H9 (cell line): ENCODE measurements at regions not wholly inside any gene's neighbourhood (a gene's known extent, or its start where the extent isn't known, plus 50 kb on each side); places are given as distances from the start of the nearest gene placed in this dataset.

ENCODE experiments used
- DNase-seq: peaks from one replicate; pipeline ENCODE4 v3.0.0-alpha.2; 2017
- H2AFZ ChIP-seq: one replicate; pipeline ENCODE4 v1.6.1; 2013; ENCODE audit warnings: mild to moderate bottlenecking, low read length, control low read depth, moderate library complexity
- H2AK5ac ChIP-seq: 2 replicates; pipeline ENCODE4 v1.6.1; 2013; ENCODE audit warnings: low read length, control low read depth, mixed read lengths; ENCODE audit not compliant: insufficient read length
- H2BK120ac ChIP-seq: one replicate; pipeline ENCODE4 v1.6.1; 2013; ENCODE audit warnings: low read depth, mild to moderate bottlenecking, low read length, control low read depth, inconsistent platforms; ENCODE audit not compliant: poor library complexity, severe bottlenecking
- H2BK12ac ChIP-seq: 2 replicates; pipeline ENCODE4 v1.6.1; 2013; ENCODE audit warnings: low read length, control low read depth, mixed read lengths, low read depth; ENCODE audit not compliant: insufficient read length
- H2BK15ac ChIP-seq: 2 replicates; pipeline ENCODE4 v1.6.1; 2013; ENCODE audit warnings: low read depth, low read length, control low read depth
- H2BK20ac ChIP-seq: one replicate; pipeline ENCODE4 v1.6.1; 2013; ENCODE audit warnings: low read depth, mild to moderate bottlenecking, low read length, control low read depth, inconsistent platforms; ENCODE audit not compliant: poor library complexity, severe bottlenecking
- H2BK5ac ChIP-seq: 2 replicates; pipeline ENCODE4 v1.6.1; 2013; ENCODE audit warnings: low read length, control low read depth, mixed read lengths; ENCODE audit not compliant: insufficient read length
- H3K14ac ChIP-seq: 2 replicates; pipeline ENCODE4 v1.6.1; 2013; ENCODE audit warnings: low read length, control low read depth; ENCODE audit not compliant: insufficient read depth
- H3K18ac ChIP-seq: 2 replicates; pipeline ENCODE4 v1.6.1; 2013; ENCODE audit warnings: low read depth, mild to moderate bottlenecking, mixed read lengths, low read length, control low read depth; ENCODE audit not compliant: insufficient read length
- H3K23ac ChIP-seq: 2 replicates; pipeline ENCODE4 v1.6.1; 2013; ENCODE audit warnings: low read length, control low read depth, mixed read lengths, low read depth; ENCODE audit not compliant: insufficient read length
- H3K23me2 ChIP-seq: 2 replicates; pipeline ENCODE4 v1.6.1; 2013; ENCODE audit warnings: low read depth, mild to moderate bottlenecking, mixed read lengths, low read length, control low read depth; ENCODE audit not compliant: insufficient read length, poor library complexity, severe bottlenecking
- H3K27ac ChIP-seq: 2 replicates; pipeline ENCODE4 v1.5.1; 2013; ENCODE audit warnings: low read length, control low read depth, mixed read lengths, low read depth; ENCODE audit not compliant: insufficient read length
- H3K27me3 ChIP-seq: 2 replicates; pipeline ENCODE4 v1.6.1; 2013; ENCODE audit warnings: low read length, control low read depth, inconsistent platforms; ENCODE audit not compliant: insufficient read depth
- H3K4ac ChIP-seq: 2 replicates; pipeline ENCODE4 v1.6.1; 2013; ENCODE audit warnings: low read depth, mild to moderate bottlenecking, control low read depth, inconsistent platforms, low read length, moderate library complexity
- H3K4me1 ChIP-seq: 2 replicates; pipeline ENCODE4 v1.6.1; 2013; ENCODE audit warnings: low read length, control low read depth, inconsistent platforms; ENCODE audit not compliant: insufficient read depth
- H3K4me2 ChIP-seq: 2 replicates; pipeline ENCODE4 v1.6.1; 2013; ENCODE audit warnings: low read length, control low read depth, mixed read lengths; ENCODE audit not compliant: insufficient read length, insufficient read depth
- H3K56ac ChIP-seq: 2 replicates; pipeline ENCODE4 v1.6.1; 2013; ENCODE audit warnings: low read depth, mild to moderate bottlenecking, mixed read lengths, low read length, control low read depth; ENCODE audit not compliant: insufficient read length
- H3K79me1 ChIP-seq: 2 replicates; pipeline ENCODE4 v1.6.1; 2013; ENCODE audit warnings: low read depth, mild to moderate bottlenecking, moderate library complexity, low read length, control low read depth, inconsistent platforms; ENCODE audit not compliant: insufficient read depth, poor library complexity, severe bottlenecking
- H3K79me2 ChIP-seq: 2 replicates; pipeline ENCODE4 v1.6.1; 2013; ENCODE audit warnings: low read length, control low read depth, inconsistent platforms; ENCODE audit not compliant: insufficient read depth
- H3K9ac ChIP-seq: 2 replicates; pipeline ENCODE4 v1.6.1; 2013; ENCODE audit warnings: low read length, control low read depth, mixed read lengths; ENCODE audit not compliant: insufficient read length; ENCODE audit errors: extremely low read depth
- H3K9me3 ChIP-seq: one replicate; pipeline ENCODE4 v1.6.1; 2013; ENCODE audit warnings: low read depth, low read length, inconsistent platforms; ENCODE audit not compliant: control insufficient read depth
- H3T11ph ChIP-seq: one replicate; pipeline ENCODE4 v1.6.1; 2013; ENCODE audit warnings: mild to moderate bottlenecking, low read length, control low read depth, inconsistent platforms
- H4K20me1 ChIP-seq: one replicate; pipeline ENCODE4 v1.6.1; 2013; ENCODE audit not compliant: control insufficient read depth, insufficient read length, insufficient read depth
- H4K5ac ChIP-seq: 2 replicates; pipeline ENCODE4 v1.6.1; 2013; ENCODE audit warnings: low read depth, mild to moderate bottlenecking, mixed read lengths, low read length, control low read depth; ENCODE audit not compliant: insufficient read length
- H4K8ac ChIP-seq: replicated peaks from 2 replicates; pipeline ENCODE4 v1.6.1; 2013; ENCODE audit warnings: low read length, control low read depth, mixed read lengths, low read depth; ENCODE audit not compliant: insufficient read length
- H4K91ac ChIP-seq: 2 replicates; pipeline ENCODE4 v1.6.1; 2013; ENCODE audit warnings: low read depth, mild to moderate bottlenecking, moderate library complexity, mixed read lengths, low read length, control low read depth; ENCODE audit not compliant: insufficient read length
- H3K27ac Mint-ChIP-seq, 3 experiments: 2 replicates in 2 of 3; 3 replicates in 1 of 3; pipeline ENCODE4 v1.8.0; 2020 to 2021; ENCODE audit warnings: mixed read lengths in 3 of 3, mild to moderate bottlenecking in 1 of 3, moderate library complexity in 1 of 3
- H3K27me3 Mint-ChIP-seq: 2 replicates; pipeline ENCODE4 v1.8.0; 2021; ENCODE audit warnings: low read depth, mild to moderate bottlenecking, moderate library complexity, mixed read lengths
- H3K36me3 Mint-ChIP-seq, 3 experiments: 2 replicates in 2 of 3; 3 replicates in 1 of 3; pipeline ENCODE4 v1.8.0; 2020 to 2021; ENCODE audit warnings: low read depth in 3 of 3, mixed read lengths in 3 of 3; ENCODE audit not compliant: insufficient read depth in 1 of 3
- H3K4me1 Mint-ChIP-seq, 2 experiments: 2 replicates each; pipeline ENCODE4 v1.8.0; 2020; ENCODE audit warnings: mixed read lengths in 2 of 2
- H3K4me3 Mint-ChIP-seq, 2 experiments: 2 replicates in 1 of 2; 3 replicates in 1 of 2; pipeline ENCODE4 v1.8.0; 2020 to 2021; ENCODE audit warnings: mild to moderate bottlenecking in 2 of 2, mixed read lengths in 2 of 2, moderate library complexity in 1 of 2
- H3K9me3 Mint-ChIP-seq, 2 experiments: 2 replicates in 1 of 2; 3 replicates in 1 of 2; pipeline ENCODE4 v1.8.0; 2020; ENCODE audit warnings: mild to moderate bottlenecking in 2 of 2, mixed read lengths in 2 of 2, moderate library complexity in 1 of 2
- CTCF ChIP-seq: fragments of 200-600 bp; sonication (generic); conservative IDR thresholded peaks from 3 replicates; pipeline ENCODE4 v1.8.0; 2021; ENCODE audit warnings: antibody characterized with exemption, mild to moderate bottlenecking
- WGBS: extraction: QIAGEN DNeasy Blood & Tissue Kit; methylation state at CpG from one replicate; pipeline ENCODE4 v1.1.7; 2013; ENCODE audit warnings: missing lambda C conversion rate, low lambda C conversion rate, mixed read lengths; ENCODE audit not compliant: insufficient read length; ENCODE audit errors: extremely low coverage; 5-methylcytosine and 5-hydroxymethylcytosine counted together

GRCh38 chr18:77992057-77992456 is 742.4 kb downstream of the GALR1 start:
- Histone ChIP-seq H3K23me2 (no peaks in the 10 kb centered on the region), H3K4me1 (no peaks in the 10 kb centered on the region), H2AK5ac (no peak overlapping the region), H2BK15ac (no peak overlapping the region), H2BK20ac (no peak overlapping the region), H3K27ac (no peak overlapping the region), H3K18ac (no peak overlapping the region), H3K79me2 (no peaks in the 10 kb centered on the region), H4K8ac (no peak overlapping the region), H3K9ac (no peak overlapping the region), H3K56ac (no peak overlapping the region), H3K23ac (no peak overlapping the region), H4K91ac (no peak overlapping the region), H3K27me3 (no peaks in the 10 kb centered on the region), H2BK5ac (no peak overlapping the region), H3K14ac (no peak overlapping the region), H4K5ac (no peak overlapping the region), H3K4me2 (no peak overlapping the region), H2BK120ac (no peak overlapping the region), H3K9me3 (no peaks in the 10 kb centered on the region), H2AFZ (no peak overlapping the region), H3K79me1 (no peaks in the 10 kb centered on the region), H3K4ac (no peak overlapping the region), H4K20me1 (no peaks in the 10 kb centered on the region), H2BK12ac (no peak overlapping the region), H3T11ph (no peak overlapping the region)
- Mint-ChIP-seq H3K4me1 (no peaks in the 10 kb centered on the region), H3K4me3 (no peak overlapping the region), H3K27ac (peak overlapping the region in 1 of 3 experiments; percentile 22; a peak in 1 of 7 replicates), H3K27me3 (peaks cover 5% of the 10 kb centered on the region), H3K9me3 (no peaks in the 10 kb centered on the region; a peak in 2 of 5 replicates), H3K36me3 (peaks cover 0 to 2% (median 0%) of the 10 kb centered on the region in 3 experiments; a peak in 1 of 7 replicates)
- WGBS: 100% methylated on average over 1 of the region's 8 CpGs
- TF ChIP-seq CTCF: no peak
- no peak for DNase-seq
